ENCODE measurements at regions not wholly inside any gene's neighbourhood (a gene's known extent, or its start where the extent isn't known, plus 50 kb on each side); places are given as distances from the start of the nearest gene placed in this dataset.

- no peak overlapping the region for H3K27ac ChIP-seq
- TF ChIP-seq, protein P1, sequence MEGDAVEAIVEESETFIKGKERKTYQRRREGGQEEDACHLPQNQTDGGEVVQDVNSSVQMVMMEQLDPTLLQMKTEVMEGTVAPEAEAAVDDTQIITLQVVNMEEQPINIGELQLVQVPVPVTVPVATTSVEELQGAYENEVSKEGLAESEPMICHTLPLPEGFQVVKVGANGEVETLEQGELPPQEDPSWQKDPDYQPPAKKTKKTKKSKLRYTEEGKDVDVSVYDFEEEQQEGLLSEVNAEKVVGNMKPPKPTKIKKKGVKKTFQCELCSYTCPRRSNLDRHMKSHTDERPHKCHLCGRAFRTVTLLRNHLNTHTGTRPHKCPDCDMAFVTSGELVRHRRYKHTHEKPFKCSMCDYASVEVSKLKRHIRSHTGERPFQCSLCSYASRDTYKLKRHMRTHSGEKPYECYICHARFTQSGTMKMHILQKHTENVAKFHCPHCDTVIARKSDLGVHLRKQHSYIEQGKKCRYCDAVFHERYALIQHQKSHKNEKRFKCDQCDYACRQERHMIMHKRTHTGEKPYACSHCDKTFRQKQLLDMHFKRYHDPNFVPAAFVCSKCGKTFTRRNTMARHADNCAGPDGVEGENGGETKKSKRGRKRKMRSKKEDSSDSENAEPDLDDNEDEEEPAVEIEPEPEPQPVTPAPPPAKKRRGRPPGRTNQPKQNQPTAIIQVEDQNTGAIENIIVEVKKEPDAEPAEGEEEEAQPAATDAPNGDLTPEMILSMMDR (IDR thresholded peaks at IDR 0.05): no peak
- no peak for TF ChIP-seq ZFX (IDR thresholded peaks at IDR 0.05; ENCODE audit: borderline replicate concordance)
These were observed 128.2 kb downstream of the CPEB2 start for GRCh38 chr4:15130441-15130840.

DNA sequence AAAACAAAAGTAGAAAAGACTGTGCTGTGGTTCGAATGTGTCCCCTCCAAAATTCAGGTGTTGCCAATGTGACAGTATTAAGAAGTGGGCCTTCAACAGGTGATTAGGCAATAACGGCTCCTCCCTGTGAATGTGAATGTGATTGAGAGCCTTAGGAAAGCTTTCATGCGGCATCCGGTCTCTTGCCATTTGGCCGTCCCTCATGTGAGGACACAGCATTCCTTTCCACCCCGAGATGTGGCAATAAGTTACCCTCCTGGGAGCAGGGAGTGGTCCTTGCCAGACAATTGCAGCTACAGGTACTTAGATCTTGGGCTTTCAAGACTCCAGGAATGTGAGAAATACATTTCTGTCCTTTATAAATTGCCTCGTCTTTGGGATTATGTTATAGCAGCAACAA, 129.3 kb downstream of the CPEB2 start:
- H3K27ac ChIP-seq: no peak overlapping the region
- TF ChIP-seq ZFX (IDR thresholded peaks at IDR 0.05; ENCODE audit: borderline replicate concordance): no peak

GRCh38 chr4:15132739-15133138, 130.5 kb downstream of the CPEB2 start:
- TF ChIP-seq, protein P1 (IDR thresholded peaks at IDR 0.05): no peak
- no peak for TF ChIP-seq ZFX (IDR thresholded peaks at IDR 0.05; ENCODE audit: borderline replicate concordance)
- H3K27ac ChIP-seq: no peak overlapping the region

GRCh38 chr4:15139599-15139998, 137.3 kb downstream of the CPEB2 start:
- TF ChIP-seq, protein P1 (IDR thresholded peaks at IDR 0.05): no peak
- TF ChIP-seq ZFX (IDR thresholded peaks at IDR 0.05; ENCODE audit: borderline replicate concordance): no peak
- H3K27ac ChIP-seq: no peak overlapping the region

DNA sequence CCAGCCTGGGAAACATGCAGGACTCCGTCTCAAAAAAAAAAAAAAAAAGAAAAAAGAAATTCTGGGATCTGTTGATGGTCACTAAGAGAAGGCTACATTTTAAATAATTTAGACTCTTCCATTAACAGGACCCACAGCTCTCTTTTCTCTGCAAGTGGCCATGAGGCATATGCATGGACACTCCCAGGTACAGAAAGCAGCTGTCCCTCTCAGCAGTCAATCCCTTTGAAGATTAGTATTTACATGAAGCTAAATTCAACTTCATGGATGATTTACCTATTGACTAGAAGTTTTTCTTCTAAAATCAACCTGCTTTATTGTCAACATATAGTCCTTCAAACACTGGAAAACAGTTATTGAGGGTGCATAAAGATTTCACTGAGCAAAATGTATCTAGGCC, 139.9 kb downstream of the CPEB2 start:
- TF ChIP-seq, protein P1 (IDR thresholded peaks at IDR 0.05): no peak
- TF ChIP-seq ZFX (IDR thresholded peaks at IDR 0.05; ENCODE audit: borderline replicate concordance): no peak
- no peak overlapping the region for H3K27ac ChIP-seq

DNA sequence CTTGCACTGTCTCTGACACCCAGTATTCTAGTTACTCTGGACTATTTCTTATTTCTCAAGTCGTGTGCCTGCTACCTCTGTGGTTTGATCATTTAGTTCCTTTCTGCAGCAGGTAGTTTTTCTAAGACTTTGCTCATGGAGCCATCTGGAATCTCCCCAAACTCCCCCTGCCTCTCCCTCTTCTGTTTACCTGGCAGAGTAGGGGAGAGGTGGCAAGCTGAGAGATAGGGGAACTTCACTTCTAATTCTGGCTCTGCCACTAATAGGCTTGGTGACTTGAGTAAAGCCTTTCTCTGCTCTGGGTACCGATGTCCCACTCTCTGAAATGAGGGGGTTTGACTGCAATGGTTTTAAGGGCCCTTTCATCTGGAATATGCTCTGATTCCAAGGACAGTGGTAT, 141.3 kb downstream of the CPEB2 start:
- no peak overlapping the region for H3K27ac ChIP-seq
- TF ChIP-seq, protein P1 (IDR thresholded peaks at IDR 0.05): no peak
- no peak for TF ChIP-seq ZFX (IDR thresholded peaks at IDR 0.05; ENCODE audit: borderline replicate concordance)

DNA sequence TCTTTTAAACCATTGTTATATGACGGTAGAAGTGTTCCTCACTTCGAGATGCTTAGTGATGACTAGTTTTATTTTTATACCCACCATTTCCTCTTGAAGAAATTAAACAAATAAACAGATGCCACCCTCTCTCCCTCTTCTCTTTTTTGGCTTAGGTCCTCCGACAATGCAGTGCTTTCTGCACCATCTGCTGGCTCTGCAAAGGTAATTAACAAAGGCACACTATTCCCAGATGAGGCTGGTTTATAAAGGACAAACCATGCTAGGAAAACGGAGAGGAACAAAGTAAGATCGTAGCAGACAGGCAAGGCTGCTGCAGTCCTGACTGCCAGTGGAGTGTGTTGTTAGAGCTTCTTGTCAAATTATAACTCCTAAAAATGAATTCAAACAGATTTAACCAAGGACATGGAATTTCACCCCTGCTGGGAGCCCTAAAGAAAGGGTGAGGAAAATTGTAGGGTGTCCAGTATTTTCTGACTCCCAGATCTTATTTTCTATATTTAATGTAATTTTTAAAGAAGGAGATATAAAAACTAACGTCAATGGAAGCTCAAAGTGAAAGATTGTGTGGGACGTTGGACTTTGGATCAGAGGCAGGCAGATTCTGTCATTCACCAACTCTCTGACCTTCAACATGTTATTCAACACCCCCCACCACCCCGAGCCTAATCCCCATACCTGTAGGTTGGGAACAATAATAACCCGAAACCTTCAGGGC, 142.1 kb downstream of the CPEB2 start:
- TF ChIP-seq, protein P1 (IDR thresholded peaks at IDR 0.05): no peak
- no peak for TF ChIP-seq ZFX (IDR thresholded peaks at IDR 0.05; ENCODE audit: borderline replicate concordance)
- H3K27ac ChIP-seq: no peak overlapping the region

GRCh38 chr4:15144967-15145295, 142.7 kb downstream of the CPEB2 start:
- TF ChIP-seq ZFX (IDR thresholded peaks at IDR 0.05; ENCODE audit: borderline replicate concordance): no peak
- TF ChIP-seq, protein P1 (IDR thresholded peaks at IDR 0.05): no peak
- no peak overlapping the region for H3K27ac ChIP-seq

Measured in 22Rv1 (cell line).